ENCODE measurements at regions not wholly inside any gene's neighbourhood (a gene's known extent, or its start where the extent isn't known, plus 50 kb on each side); places are given as distances from the start of the nearest gene placed in this dataset.

DNA sequence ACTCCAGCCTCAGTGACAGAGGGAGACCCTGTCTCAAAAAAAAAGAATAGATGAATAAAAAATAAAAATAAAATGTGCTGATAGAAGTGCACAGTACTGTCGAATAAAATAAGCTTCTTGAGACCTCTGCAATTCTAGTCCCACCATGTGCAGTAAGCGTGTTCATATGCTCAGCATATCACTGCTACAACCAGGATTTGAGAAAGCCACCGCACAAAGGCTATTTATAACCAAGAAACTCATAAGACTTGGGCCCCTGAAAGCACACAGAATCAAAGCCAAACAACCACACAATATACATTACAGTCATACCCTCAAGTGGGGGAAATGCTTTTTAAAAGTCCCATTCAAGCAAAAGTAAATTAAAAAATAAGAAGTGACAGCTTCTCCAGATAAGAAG is 56.5 kb upstream of the FXR1 start:
- Histone ChIP-seq H3K27ac (no peak overlapping the region), H3K27me3 (no peaks in the 10 kb centered on the region), H3K4me1 (ENCODE audit: insufficient read depth) (no peaks in the 10 kb centered on the region), H3K9me3 (no peaks in the 10 kb centered on the region), H3K4me3 (no peak overlapping the region), H3K36me3 (no peaks in the 10 kb centered on the region)
- WGBS, 3 donors, result 61 to 94% (median 71%) methylated on average over 3 of the region's 3 CpGs
- TF ChIP-seq POLR2A (IDR thresholded peaks at IDR 0.05) (no peak), EP300 (IDR thresholded peaks at IDR 0.05) (no peak)
- TF ChIP-seq, protein P1, sequence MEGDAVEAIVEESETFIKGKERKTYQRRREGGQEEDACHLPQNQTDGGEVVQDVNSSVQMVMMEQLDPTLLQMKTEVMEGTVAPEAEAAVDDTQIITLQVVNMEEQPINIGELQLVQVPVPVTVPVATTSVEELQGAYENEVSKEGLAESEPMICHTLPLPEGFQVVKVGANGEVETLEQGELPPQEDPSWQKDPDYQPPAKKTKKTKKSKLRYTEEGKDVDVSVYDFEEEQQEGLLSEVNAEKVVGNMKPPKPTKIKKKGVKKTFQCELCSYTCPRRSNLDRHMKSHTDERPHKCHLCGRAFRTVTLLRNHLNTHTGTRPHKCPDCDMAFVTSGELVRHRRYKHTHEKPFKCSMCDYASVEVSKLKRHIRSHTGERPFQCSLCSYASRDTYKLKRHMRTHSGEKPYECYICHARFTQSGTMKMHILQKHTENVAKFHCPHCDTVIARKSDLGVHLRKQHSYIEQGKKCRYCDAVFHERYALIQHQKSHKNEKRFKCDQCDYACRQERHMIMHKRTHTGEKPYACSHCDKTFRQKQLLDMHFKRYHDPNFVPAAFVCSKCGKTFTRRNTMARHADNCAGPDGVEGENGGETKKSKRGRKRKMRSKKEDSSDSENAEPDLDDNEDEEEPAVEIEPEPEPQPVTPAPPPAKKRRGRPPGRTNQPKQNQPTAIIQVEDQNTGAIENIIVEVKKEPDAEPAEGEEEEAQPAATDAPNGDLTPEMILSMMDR (IDR thresholded peaks at IDR 0.05), result no peak
- no peak for DNase-seq
- intact Hi-C loops (cut with DNase I), result no loop called here

DNA sequence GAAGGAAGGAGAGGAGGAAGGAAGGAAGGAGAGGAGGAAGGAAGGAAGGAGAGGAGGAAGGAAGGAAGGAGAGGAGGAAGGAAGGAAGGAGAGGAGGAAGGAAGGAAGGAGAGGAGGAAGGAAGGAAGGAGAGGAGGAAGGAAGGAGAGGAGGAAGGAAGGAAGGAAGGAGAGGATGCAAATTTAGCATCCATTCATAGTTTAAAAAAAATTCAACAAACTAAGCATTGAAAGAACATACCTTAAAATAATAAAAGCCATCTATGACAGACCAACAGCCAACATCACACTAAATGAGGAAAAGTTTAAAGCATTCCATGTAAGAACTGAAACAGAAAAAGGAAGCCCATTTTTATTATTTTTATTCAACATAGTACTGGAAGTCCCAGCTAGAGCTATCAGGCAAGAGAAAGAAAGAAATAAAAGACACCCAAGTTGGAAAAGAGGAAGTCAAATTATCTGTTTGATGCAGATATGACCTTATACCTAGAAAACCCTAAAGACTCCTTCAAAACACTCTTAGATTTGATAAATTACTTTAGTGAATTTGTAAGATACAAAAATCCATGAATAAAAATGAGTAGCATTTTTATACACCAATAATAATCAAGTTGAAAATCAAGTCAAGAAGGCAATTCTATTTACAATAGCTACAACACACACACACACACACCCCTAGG is 52.2 kb upstream of the FXR1 start:
- Histone ChIP-seq H3K36me3 (no peaks in the 10 kb centered on the region), H3K27ac (no peak overlapping the region), H3K27me3 (no peaks in the 10 kb centered on the region), H3K4me3 (no peak overlapping the region), H3K9me3 (no peaks in the 10 kb centered on the region), H3K4me1 (ENCODE audit: insufficient read depth) (no peaks in the 10 kb centered on the region)
- no peak for DNase-seq
- TF ChIP-seq POLR2A (IDR thresholded peaks at IDR 0.05), result no peak
- TF ChIP-seq, protein P1 (IDR thresholded peaks at IDR 0.05), result no peak
- no peak for TF ChIP-seq EP300 (IDR thresholded peaks at IDR 0.05)
- intact Hi-C loops (cut with DNase I), result no loop called here
